DOHH2 (cell line): ENCODE measurements at regions not wholly inside any gene's neighbourhood (a gene's known extent, or its start where the extent isn't known, plus 50 kb on each side); places are given as distances from the start of the nearest gene placed in this dataset.
A peak's percentile ranks its signal among the peaks of the same experiment; 100 is the strongest.

Experiments used
- H3F3A ChIP-seq: fragments of 200-600 bp; sonication (generic), shearing (Covaris generic); 2 replicates; pipeline ENCODE4 v1.6.0; 2016; ENCODE audit warnings: antibody characterized with exemption, mild to moderate bottlenecking; ENCODE audit not compliant: control insufficient read depth, insufficient read depth
- H3K27ac ChIP-seq: fragments of 200-600 bp; sonication (generic); 2 replicates; pipeline ENCODE4 v1.5.1; 2014; ENCODE audit warnings: low read depth, mild to moderate bottlenecking, low read length, moderate library complexity
- H3K27me3 ChIP-seq: fragments of 200-600 bp; sonication (generic); 2 replicates; pipeline ENCODE4 v1.6.1; 2014; ENCODE audit warnings: mild to moderate bottlenecking, low read length, mixed read lengths; ENCODE audit not compliant: control insufficient read depth
- H3K36me3 ChIP-seq: fragments of 200-600 bp; sonication (generic); 2 replicates; pipeline ENCODE4 v1.6.1; 2014; ENCODE audit warnings: mild to moderate bottlenecking, low read length, moderate library complexity, mixed read lengths; ENCODE audit not compliant: control insufficient read depth
- H3K4me1 ChIP-seq: fragments of 200-600 bp; sonication (generic); 2 replicates; pipeline ENCODE4 v1.6.1; 2014; ENCODE audit warnings: mild to moderate bottlenecking, low read length, mixed read lengths; ENCODE audit not compliant: control insufficient read depth
- H3K4me2 ChIP-seq: fragments of 200-600 bp; sonication (generic); 2 replicates; pipeline ENCODE4 v1.6.0; 2014; ENCODE audit warnings: mild to moderate bottlenecking, low read length, moderate library complexity
- H3K4me3 ChIP-seq: fragments of 200-600 bp; sonication (generic); 2 replicates; pipeline ENCODE4 v1.5.1; 2014; ENCODE audit warnings: mild to moderate bottlenecking, low read length, mixed read lengths
- H3K79me2 ChIP-seq: fragments of 200-600 bp; sonication (generic); 2 replicates; pipeline ENCODE4 v1.6.1; 2014; ENCODE audit warnings: mild to moderate bottlenecking, low read length, mixed read lengths; ENCODE audit not compliant: control insufficient read depth
- H3K9me2 ChIP-seq: fragments of 200-600 bp; sonication (generic); replicated peaks from 2 replicates; pipeline ENCODE4 v1.6.1; 2014; ENCODE audit warnings: mild to moderate bottlenecking, low read length, mixed read lengths; ENCODE audit not compliant: control insufficient read depth
- H3K9me3 ChIP-seq: fragments of 200-600 bp; sonication (generic); 2 replicates; pipeline ENCODE4 v1.6.1; 2014; ENCODE audit warnings: antibody characterized with exemption, low read length, mixed read lengths; ENCODE audit not compliant: control insufficient read depth, insufficient read depth
- H4K20me1 ChIP-seq: fragments of 200-600 bp; sonication (generic); 2 replicates; pipeline ENCODE4 v1.6.0; 2014; ENCODE audit warnings: low read depth, mild to moderate bottlenecking, antibody characterized with exemption, low read length, moderate library complexity; ENCODE audit not compliant: control insufficient read depth, insufficient read depth
- EZH2phosphoT487 ChIP-seq: fragments of 200-600 bp; sonication (generic); IDR thresholded peaks from 2 replicates; pipeline ENCODE4 v1.6.1; 2017; ENCODE audit warnings: borderline replicate concordance, mild to moderate bottlenecking, antibody characterized with exemption, low read length, moderate library complexity, mixed read lengths
- TF ChIP-seq, protein P1 (sequence below): fragments of 200-600 bp; sonication (generic); IDR thresholded peaks from one replicate; pipeline ENCODE4 v1.5.1; 2014; ENCODE audit warnings: antibody characterized with exemption, mild to moderate bottlenecking, low read depth, low read length; ENCODE audit not compliant: poor library complexity, severe bottlenecking

DNA sequence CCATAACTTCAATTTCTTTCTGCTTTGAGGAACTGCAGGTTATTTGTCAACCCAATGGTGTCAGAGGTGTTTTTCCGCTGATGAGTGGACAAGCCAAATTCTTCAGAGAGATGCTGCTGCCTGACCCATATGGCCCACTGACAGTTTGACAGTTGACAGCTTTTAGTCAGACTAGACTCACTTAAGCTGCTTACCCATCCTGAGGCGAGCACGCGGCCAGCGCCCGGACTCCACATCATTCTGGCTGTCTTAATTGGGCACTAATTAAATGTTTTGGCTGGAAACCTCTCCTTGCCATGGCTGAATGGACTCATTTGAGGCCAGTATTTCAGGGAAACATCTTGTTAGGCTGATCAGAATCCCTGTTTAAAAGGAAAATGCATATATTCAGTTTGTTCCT is 316.1 kb upstream of the FANCL start:
- Histone ChIP-seq H4K20me1 (no peaks in the 10 kb centered on the region), H3K27me3 (0 out of 2 replicates have a peak, but pooled peaks cover 3% of the 10 kb centered on the region), H3K9me2 (no peaks in the 10 kb centered on the region), H3K4me1 (no peaks in the 10 kb centered on the region), H3K9me3 (no peaks in the 10 kb centered on the region), H3K79me2 (no peaks in the 10 kb centered on the region), H3K4me2 (no peak overlapping the region), H3K27ac (no peak overlapping the region), H3F3A (no peaks in the 10 kb centered on the region), H3K4me3 (no peak overlapping the region), H3K36me3 (no peaks in the 10 kb centered on the region)
- TF ChIP-seq, protein P1, sequence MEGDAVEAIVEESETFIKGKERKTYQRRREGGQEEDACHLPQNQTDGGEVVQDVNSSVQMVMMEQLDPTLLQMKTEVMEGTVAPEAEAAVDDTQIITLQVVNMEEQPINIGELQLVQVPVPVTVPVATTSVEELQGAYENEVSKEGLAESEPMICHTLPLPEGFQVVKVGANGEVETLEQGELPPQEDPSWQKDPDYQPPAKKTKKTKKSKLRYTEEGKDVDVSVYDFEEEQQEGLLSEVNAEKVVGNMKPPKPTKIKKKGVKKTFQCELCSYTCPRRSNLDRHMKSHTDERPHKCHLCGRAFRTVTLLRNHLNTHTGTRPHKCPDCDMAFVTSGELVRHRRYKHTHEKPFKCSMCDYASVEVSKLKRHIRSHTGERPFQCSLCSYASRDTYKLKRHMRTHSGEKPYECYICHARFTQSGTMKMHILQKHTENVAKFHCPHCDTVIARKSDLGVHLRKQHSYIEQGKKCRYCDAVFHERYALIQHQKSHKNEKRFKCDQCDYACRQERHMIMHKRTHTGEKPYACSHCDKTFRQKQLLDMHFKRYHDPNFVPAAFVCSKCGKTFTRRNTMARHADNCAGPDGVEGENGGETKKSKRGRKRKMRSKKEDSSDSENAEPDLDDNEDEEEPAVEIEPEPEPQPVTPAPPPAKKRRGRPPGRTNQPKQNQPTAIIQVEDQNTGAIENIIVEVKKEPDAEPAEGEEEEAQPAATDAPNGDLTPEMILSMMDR: no peak
- TF ChIP-seq EZH2phosphoT487: no peak

DNA sequence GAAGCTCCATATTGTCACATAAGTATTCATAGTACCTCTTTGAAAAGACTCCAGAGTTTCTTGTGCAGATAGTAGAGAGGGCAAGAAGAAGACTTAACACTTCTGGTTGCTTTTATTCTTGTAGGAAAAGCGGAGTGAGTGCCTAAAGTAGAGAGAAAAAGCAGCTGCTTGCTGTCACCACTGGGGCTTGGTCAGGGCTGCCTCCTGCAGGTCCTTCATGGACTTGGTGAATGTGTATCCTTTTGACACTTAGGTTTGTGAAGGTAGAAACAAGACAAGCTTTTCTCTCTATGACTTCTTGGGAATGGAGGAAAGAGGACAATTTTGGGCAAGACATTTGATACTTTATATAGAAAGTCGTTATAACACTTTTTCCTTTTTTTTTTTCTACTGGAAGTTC is 312.8 kb upstream of the FANCL start:
- Histone ChIP-seq H3K27ac (no peak overlapping the region), H3K27me3 (0 out of 2 replicates have a peak, but pooled peaks cover 3% of the 10 kb centered on the region), H3K36me3 (no peaks in the 10 kb centered on the region), H3K79me2 (no peaks in the 10 kb centered on the region), H4K20me1 (no peaks in the 10 kb centered on the region), H3K4me2 (no peak overlapping the region), H3F3A (no peaks in the 10 kb centered on the region), H3K4me1 (no peaks in the 10 kb centered on the region), H3K9me2 (no peaks in the 10 kb centered on the region), H3K4me3 (no peak overlapping the region), H3K9me3 (no peaks in the 10 kb centered on the region)
- TF ChIP-seq, protein P1: peak; percentile 11
- no peak for TF ChIP-seq EZH2phosphoT487

DNA sequence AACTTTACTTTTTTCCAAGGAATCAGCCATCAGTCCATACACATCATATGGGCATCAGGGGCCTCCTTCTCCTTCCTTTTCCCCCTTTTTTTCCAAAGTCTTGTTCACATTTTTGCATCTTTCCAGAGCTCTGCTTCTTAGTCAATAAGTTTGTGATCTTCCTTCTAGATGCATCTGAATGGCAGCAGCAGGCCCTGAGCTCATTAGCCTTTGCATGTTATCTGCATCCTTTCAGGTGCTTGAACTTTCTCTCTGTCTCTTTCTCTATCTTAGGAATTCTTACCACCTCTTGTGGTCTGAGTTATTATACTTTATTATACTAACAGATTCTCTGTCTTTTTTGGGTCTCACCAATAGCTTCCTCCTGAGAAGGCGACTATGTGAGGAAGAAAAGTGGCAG is 312.4 kb upstream of the FANCL start:
- no peaks in the 10 kb centered on the region for H4K20me1 ChIP-seq
- H3K79me2 ChIP-seq: no peaks in the 10 kb centered on the region
- H3K4me2 ChIP-seq: no peak overlapping the region
- no peaks in the 10 kb centered on the region for H3K4me1 ChIP-seq
- 0 out of 2 replicates have a peak, but pooled peaks cover 3% of the 10 kb centered on the region for H3K27me3 ChIP-seq
- no peaks in the 10 kb centered on the region for H3K9me2 ChIP-seq
- H3K4me3 ChIP-seq: no peak overlapping the region
- TF ChIP-seq EZH2phosphoT487: no peak
- TF ChIP-seq, protein P1: no peak
- H3K9me3 ChIP-seq: no peaks in the 10 kb centered on the region
- H3F3A ChIP-seq: no peaks in the 10 kb centered on the region
- H3K27ac ChIP-seq: no peak overlapping the region
- H3K36me3 ChIP-seq: no peaks in the 10 kb centered on the region
